ENCODE measurements at regions not wholly inside any gene's neighbourhood (a gene's known extent, or its start where the extent isn't known, plus 50 kb on each side); places are given as distances from the start of the nearest gene placed in this dataset.

GRCh38 chr3:72659188-72659587 lies 189.1 kb downstream of the SHQ1 start:
- no peaks in the 10 kb centered on the region for H3F3A ChIP-seq (replicated peaks; ENCODE audit: low read depth)
- peaks cover 8% of the 10 kb centered on the region for H3K27me3 Mint-ChIP-seq (ENCODE audit: insufficient read depth, low read depth, poor library complexity)
- no peak overlapping the region for H3K27ac ChIP-seq (ENCODE audit: low read depth)
- H4K20me1 ChIP-seq (replicated peaks; ENCODE audit: insufficient read depth), result no peaks in the 10 kb centered on the region
- TF ChIP-seq STAT1 (IDR thresholded peaks at IDR 0.05; ENCODE audit: unreplicated experiment), result no peak
- TF ChIP-seq POLR2AphosphoS5 (IDR thresholded peaks at IDR 0.05; ENCODE audit: low read depth), result no peak
- TF ChIP-seq ZNF462 (CRISPR knock-in tag; IDR thresholded peaks at IDR 0.05), result no peak
- TF ChIP-seq, protein P1, sequence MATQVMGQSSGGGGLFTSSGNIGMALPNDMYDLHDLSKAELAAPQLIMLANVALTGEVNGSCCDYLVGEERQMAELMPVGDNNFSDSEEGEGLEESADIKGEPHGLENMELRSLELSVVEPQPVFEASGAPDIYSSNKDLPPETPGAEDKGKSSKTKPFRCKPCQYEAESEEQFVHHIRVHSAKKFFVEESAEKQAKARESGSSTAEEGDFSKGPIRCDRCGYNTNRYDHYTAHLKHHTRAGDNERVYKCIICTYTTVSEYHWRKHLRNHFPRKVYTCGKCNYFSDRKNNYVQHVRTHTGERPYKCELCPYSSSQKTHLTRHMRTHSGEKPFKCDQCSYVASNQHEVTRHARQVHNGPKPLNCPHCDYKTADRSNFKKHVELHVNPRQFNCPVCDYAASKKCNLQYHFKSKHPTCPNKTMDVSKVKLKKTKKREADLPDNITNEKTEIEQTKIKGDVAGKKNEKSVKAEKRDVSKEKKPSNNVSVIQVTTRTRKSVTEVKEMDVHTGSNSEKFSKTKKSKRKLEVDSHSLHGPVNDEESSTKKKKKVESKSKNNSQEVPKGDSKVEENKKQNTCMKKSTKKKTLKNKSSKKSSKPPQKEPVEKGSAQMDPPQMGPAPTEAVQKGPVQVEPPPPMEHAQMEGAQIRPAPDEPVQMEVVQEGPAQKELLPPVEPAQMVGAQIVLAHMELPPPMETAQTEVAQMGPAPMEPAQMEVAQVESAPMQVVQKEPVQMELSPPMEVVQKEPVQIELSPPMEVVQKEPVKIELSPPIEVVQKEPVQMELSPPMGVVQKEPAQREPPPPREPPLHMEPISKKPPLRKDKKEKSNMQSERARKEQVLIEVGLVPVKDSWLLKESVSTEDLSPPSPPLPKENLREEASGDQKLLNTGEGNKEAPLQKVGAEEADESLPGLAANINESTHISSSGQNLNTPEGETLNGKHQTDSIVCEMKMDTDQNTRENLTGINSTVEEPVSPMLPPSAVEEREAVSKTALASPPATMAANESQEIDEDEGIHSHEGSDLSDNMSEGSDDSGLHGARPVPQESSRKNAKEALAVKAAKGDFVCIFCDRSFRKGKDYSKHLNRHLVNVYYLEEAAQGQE (IDR thresholded peaks at IDR 0.05; ENCODE audit: unreplicated experiment), result no peak
- no peak for TF ChIP-seq EZH2 (IDR thresholded peaks at IDR 0.05; ENCODE audit: low read depth, unreplicated experiment)
- no peak for TF ChIP-seq ETS1 (IDR thresholded peaks at IDR 0.05)
- TF ChIP-seq ZNF331 (CRISPR knock-in tag; IDR thresholded peaks at IDR 0.05; ENCODE audit: low read depth), result no peak
- TF ChIP-seq JUNB (IDR thresholded peaks at IDR 0.05; ENCODE audit: unreplicated experiment), result no peak
- no peak for TF ChIP-seq EZH2phosphoT487 (IDR thresholded peaks at IDR 0.05; ENCODE audit: unreplicated experiment)
- TF ChIP-seq ZNF114 (CRISPR knock-in tag; IDR thresholded peaks at IDR 0.05), result no peak
- no peak for TF ChIP-seq NANOG (IDR thresholded peaks at IDR 0.05; ENCODE audit: borderline replicate concordance)
- TF ChIP-seq, protein P2, sequence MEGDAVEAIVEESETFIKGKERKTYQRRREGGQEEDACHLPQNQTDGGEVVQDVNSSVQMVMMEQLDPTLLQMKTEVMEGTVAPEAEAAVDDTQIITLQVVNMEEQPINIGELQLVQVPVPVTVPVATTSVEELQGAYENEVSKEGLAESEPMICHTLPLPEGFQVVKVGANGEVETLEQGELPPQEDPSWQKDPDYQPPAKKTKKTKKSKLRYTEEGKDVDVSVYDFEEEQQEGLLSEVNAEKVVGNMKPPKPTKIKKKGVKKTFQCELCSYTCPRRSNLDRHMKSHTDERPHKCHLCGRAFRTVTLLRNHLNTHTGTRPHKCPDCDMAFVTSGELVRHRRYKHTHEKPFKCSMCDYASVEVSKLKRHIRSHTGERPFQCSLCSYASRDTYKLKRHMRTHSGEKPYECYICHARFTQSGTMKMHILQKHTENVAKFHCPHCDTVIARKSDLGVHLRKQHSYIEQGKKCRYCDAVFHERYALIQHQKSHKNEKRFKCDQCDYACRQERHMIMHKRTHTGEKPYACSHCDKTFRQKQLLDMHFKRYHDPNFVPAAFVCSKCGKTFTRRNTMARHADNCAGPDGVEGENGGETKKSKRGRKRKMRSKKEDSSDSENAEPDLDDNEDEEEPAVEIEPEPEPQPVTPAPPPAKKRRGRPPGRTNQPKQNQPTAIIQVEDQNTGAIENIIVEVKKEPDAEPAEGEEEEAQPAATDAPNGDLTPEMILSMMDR (conservative IDR thresholded peaks at IDR 0.05; ENCODE audit: low read depth in 2 of 2), result no peak
- TF ChIP-seq CREB1 (CRISPR knock-in tag; IDR thresholded peaks at IDR 0.05; ENCODE audit: low read depth), result no peak
- H3K4me1 ChIP-seq (ENCODE audit: insufficient read depth), result peaks cover 4% of the 10 kb centered on the region; the same call in 1 of the 2 replicates
- H3K27ac Mint-ChIP-seq, result no peak overlapping the region
- no peak overlapping the region for H3K4me3 Mint-ChIP-seq
- H3K4me3 ChIP-seq, result no peak overlapping the region
- no peaks in the 10 kb centered on the region for H3K27me3 ChIP-seq (ENCODE audit: insufficient read depth)
- peaks cover 13% of the 10 kb centered on the region for H3K4me1 Mint-ChIP-seq
- no peaks in the 10 kb centered on the region for H3K36me3 ChIP-seq (ENCODE audit: insufficient read depth)
- H3K36me3 Mint-ChIP-seq (ENCODE audit: low read depth), result no peaks in the 10 kb centered on the region
- no peak for DNase-seq (ENCODE audit: low spot score)
- H3K9me2 ChIP-seq (ENCODE audit: insufficient read depth), result peaks cover 3% of the 10 kb centered on the region; the same call in 1 of the 2 replicates
- no peak for ATAC-seq
- H2AFZ ChIP-seq, result no peak overlapping the region
- H3K4me2 ChIP-seq, result no peak overlapping the region
- H3K9me3 Mint-ChIP-seq, result no peaks in the 10 kb centered on the region; the same call in 1 of the 3 replicates
- H3K79me2 ChIP-seq (replicated peaks; ENCODE audit: insufficient read depth), result no peaks in the 10 kb centered on the region
